ENCODE measurements at regions not wholly inside any gene's neighbourhood (a gene's known extent, or its start where the extent isn't known, plus 50 kb on each side); places are given as distances from the start of the nearest gene placed in this dataset.

DNA sequence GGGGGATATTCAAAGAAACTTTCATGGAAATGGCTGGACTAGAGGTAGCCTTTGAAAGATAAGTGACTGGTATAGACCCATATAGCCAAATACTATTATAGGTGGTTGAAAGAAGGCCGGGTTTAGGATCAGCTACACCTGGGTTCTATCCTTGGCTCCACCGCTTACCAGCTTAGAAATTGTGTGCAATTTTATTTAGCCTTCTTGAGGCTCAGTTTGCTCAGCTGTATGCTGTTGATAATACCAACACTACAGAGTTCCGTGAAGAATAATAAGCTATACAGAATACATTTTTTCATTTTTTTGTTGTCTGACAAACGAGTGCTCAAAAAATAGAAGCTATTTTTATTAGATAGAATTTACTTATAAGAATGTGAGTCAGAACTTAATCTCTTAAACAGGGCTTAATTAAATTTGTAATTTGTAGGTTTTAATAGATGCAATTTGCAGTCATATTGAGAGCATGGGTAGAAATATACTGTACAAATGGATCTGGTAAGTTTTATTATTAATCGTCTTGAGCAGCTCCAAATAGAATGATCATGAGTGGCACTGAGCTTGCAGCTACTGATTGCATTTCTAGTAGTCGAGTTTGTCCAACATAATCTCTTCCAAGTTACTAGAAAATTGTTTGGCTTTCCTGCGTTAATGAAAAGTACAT is 164.3 kb upstream of the PHYHIPL start:
- Histone ChIP-seq H3K4me3 (ENCODE audit: low read length in 2 of 2) (no peak overlapping the region), H2AK5ac (ENCODE audit: low read depth, low read length) (no peak overlapping the region), H3K27me3 (ENCODE audit: control insufficient read depth in 3 of 3, insufficient read depth in 3 of 3, low read depth in 1 of 3, low read length in 3 of 3) (no peaks in the 10 kb centered on the region), H4K91ac (ENCODE audit: low read depth, low read length, poor library complexity) (no peak overlapping the region), H3K4me2 (ENCODE audit: insufficient read depth, low read length, poor library complexity, severe bottlenecking) (no peak overlapping the region), H2BK15ac (ENCODE audit: low read length) (no peak overlapping the region), H3K23ac (ENCODE audit: low read depth, low read length, poor library complexity) (no peak overlapping the region), H3K79me1 (ENCODE audit: low read depth, low read length) (no peaks in the 10 kb centered on the region), H3K36me3 (replicated peaks in 1 of 2; ENCODE audit: control insufficient read depth in 2 of 2, insufficient read depth in 2 of 2, low read length in 2 of 2) (no peaks in the 10 kb centered on the region), H2AFZ (ENCODE audit: low read length) (no peak overlapping the region), H3K18ac (ENCODE audit: low read length) (no peak overlapping the region), H2BK120ac (ENCODE audit: low read depth, low read length) (no peak overlapping the region), H3K9me3 (replicated peaks in 1 of 2; ENCODE audit: control insufficient read depth in 2 of 2, insufficient read depth in 1 of 2, low read depth in 1 of 2, low read length in 2 of 2) (no peaks in the 10 kb centered on the region), H3K4ac (ENCODE audit: low read length) (no peak overlapping the region), H3K9ac (ENCODE audit: low read depth, low read length, poor library complexity) (no peak overlapping the region), H2BK5ac (ENCODE audit: low read length) (no peak overlapping the region), H4K8ac (ENCODE audit: low read depth, low read length) (no peak overlapping the region), H3K14ac (ENCODE audit: low read length) (no peak overlapping the region), H3K27ac (replicated peaks; ENCODE audit: low read length) (no peak overlapping the region), H3K4me1 (ENCODE audit: control insufficient read depth in 2 of 2, insufficient read depth in 1 of 2, low read depth in 1 of 2, low read length in 2 of 2) (peaks cover 0 to 3% of the 10 kb centered on the region in 2 donors), H2BK12ac (ENCODE audit: low read length) (no peak overlapping the region)
- WGBS, 2 donors (ENCODE audit: extremely low coverage in 2 of 2, insufficient read length in 2 of 2, insufficient replicate concordance in 1 of 2) = no CpG with 5 or more reads among the region's 7 CpGs
- DNase-seq (ENCODE audit: low spot score) = no peak

DNA sequence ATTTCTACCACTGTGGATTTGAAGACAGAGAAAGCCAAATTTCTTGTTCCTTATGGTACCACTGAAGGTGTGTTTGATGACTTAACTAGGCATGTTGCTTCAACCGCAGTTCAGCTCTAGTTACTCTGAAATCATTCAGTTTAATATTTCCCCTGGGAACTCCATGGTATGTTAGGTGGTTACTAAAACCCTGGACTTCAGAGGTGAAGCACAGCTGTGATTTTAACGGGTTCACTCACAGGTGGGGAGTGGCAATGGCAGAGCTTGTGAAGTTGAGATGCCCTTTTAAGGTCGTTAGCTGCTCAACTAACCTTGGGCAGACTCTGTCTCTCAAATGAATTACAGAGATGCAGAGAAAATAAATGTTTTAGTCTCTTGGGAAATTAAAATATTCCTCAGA is 163.6 kb upstream of the PHYHIPL start:
- H3K4me3 ChIP-seq (ENCODE audit: low read length in 2 of 2) = no peak overlapping the region
- DNase-seq (ENCODE audit: low spot score) = no peak
- H2BK12ac ChIP-seq (ENCODE audit: low read length) = no peak overlapping the region
- no peak overlapping the region for H3K9ac ChIP-seq (ENCODE audit: low read depth, low read length, poor library complexity)
- no peak overlapping the region for H2BK15ac ChIP-seq (ENCODE audit: low read length)
- no CpG with 5 or more reads among the region's 3 CpGs for WGBS, 2 donors (ENCODE audit: extremely low coverage in 2 of 2, insufficient read length in 2 of 2, insufficient replicate concordance in 1 of 2)
- H3K27me3 ChIP-seq (ENCODE audit: control insufficient read depth in 3 of 3, insufficient read depth in 3 of 3, low read depth in 1 of 3, low read length in 3 of 3) = no peaks in the 10 kb centered on the region
- H4K8ac ChIP-seq (ENCODE audit: low read depth, low read length) = no peak overlapping the region
- no peaks in the 10 kb centered on the region for H3K79me1 ChIP-seq (ENCODE audit: low read depth, low read length)
- H3K36me3 ChIP-seq (replicated peaks in 1 of 2; ENCODE audit: control insufficient read depth in 2 of 2, insufficient read depth in 2 of 2, low read length in 2 of 2) = no peaks in the 10 kb centered on the region
- no peak overlapping the region for H2BK120ac ChIP-seq (ENCODE audit: low read depth, low read length)
- H2AFZ ChIP-seq (ENCODE audit: low read length) = no peak overlapping the region
- no peak overlapping the region for H3K4me2 ChIP-seq (ENCODE audit: insufficient read depth, low read length, poor library complexity, severe bottlenecking)
- H3K14ac ChIP-seq (ENCODE audit: low read length) = no peak overlapping the region
- no peak overlapping the region for H2BK5ac ChIP-seq (ENCODE audit: low read length)
- H2AK5ac ChIP-seq (ENCODE audit: low read depth, low read length) = no peak overlapping the region
- H4K91ac ChIP-seq (ENCODE audit: low read depth, low read length, poor library complexity) = no peak overlapping the region
- no peak overlapping the region for H3K27ac ChIP-seq (replicated peaks; ENCODE audit: low read length)
- H3K18ac ChIP-seq (ENCODE audit: low read length) = no peak overlapping the region
- H3K4me1 ChIP-seq (ENCODE audit: control insufficient read depth in 2 of 2, insufficient read depth in 1 of 2, low read depth in 1 of 2, low read length in 2 of 2) = peaks cover 0 to 3% of the 10 kb centered on the region in 2 donors
- no peaks in the 10 kb centered on the region for H3K9me3 ChIP-seq (replicated peaks in 1 of 2; ENCODE audit: control insufficient read depth in 2 of 2, insufficient read depth in 1 of 2, low read depth in 1 of 2, low read length in 2 of 2)
- no peak overlapping the region for H3K4ac ChIP-seq (ENCODE audit: low read length)
- H3K23ac ChIP-seq (ENCODE audit: low read depth, low read length, poor library complexity) = no peak overlapping the region

DNA sequence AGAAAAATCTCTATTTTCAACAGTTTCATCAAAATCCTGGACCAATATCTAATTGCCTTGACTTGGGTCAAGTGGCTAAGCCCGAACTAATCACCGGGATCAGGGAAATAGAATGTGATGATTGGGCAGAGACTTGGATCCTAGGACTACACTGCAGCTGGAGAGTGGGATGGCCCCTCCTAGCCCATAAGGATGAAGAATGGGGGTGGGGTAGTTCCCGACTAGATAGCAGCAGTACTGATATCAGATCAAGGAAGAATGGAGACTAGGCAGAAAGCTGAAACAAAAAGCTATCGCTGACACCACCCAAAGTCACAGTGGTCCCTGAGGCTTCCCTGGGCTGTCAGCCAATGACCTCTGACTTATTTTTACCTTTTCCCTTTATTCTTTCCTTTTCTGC is 160.4 kb upstream of the PHYHIPL start:
- Histone ChIP-seq H3K18ac (ENCODE audit: low read length) (no peak overlapping the region), H3K4me3 (ENCODE audit: low read length in 2 of 2) (no peak overlapping the region), H3K27me3 (ENCODE audit: control insufficient read depth in 3 of 3, insufficient read depth in 3 of 3, low read depth in 1 of 3, low read length in 3 of 3) (no peaks in the 10 kb centered on the region), H2BK5ac (ENCODE audit: low read length) (no peak overlapping the region), H2BK120ac (ENCODE audit: low read depth, low read length) (no peak overlapping the region), H2BK15ac (ENCODE audit: low read length) (no peak overlapping the region), H2AFZ (ENCODE audit: low read length) (no peak overlapping the region), H3K36me3 (replicated peaks in 1 of 2; ENCODE audit: control insufficient read depth in 2 of 2, insufficient read depth in 2 of 2, low read length in 2 of 2) (no peaks in the 10 kb centered on the region), H3K4ac (ENCODE audit: low read length) (no peak overlapping the region), H3K23ac (ENCODE audit: low read depth, low read length, poor library complexity) (no peak overlapping the region), H4K8ac (ENCODE audit: low read depth, low read length) (no peak overlapping the region), H3K9ac (ENCODE audit: low read depth, low read length, poor library complexity) (no peak overlapping the region), H3K79me1 (ENCODE audit: low read depth, low read length) (no peaks in the 10 kb centered on the region), H2AK5ac (ENCODE audit: low read depth, low read length) (no peak overlapping the region), H3K27ac (replicated peaks; ENCODE audit: low read length) (no peak overlapping the region), H3K4me1 (ENCODE audit: control insufficient read depth in 2 of 2, insufficient read depth in 1 of 2, low read depth in 1 of 2, low read length in 2 of 2) (peaks cover 0 to 6% of the 10 kb centered on the region in 2 donors), H2BK12ac (ENCODE audit: low read length) (no peak overlapping the region), H3K4me2 (ENCODE audit: insufficient read depth, low read length, poor library complexity, severe bottlenecking) (no peak overlapping the region), H3K14ac (ENCODE audit: low read length) (no peak overlapping the region), H4K91ac (ENCODE audit: low read depth, low read length, poor library complexity) (no peak overlapping the region), H3K9me3 (replicated peaks in 1 of 2; ENCODE audit: control insufficient read depth in 2 of 2, insufficient read depth in 1 of 2, low read depth in 1 of 2, low read length in 2 of 2) (no peaks in the 10 kb centered on the region)
- DNase-seq (ENCODE audit: low spot score) = no peak
- WGBS, 2 donors (ENCODE audit: extremely low coverage in 2 of 2, insufficient read length in 2 of 2, insufficient replicate concordance in 1 of 2) = no CpG with 5 or more reads among the region's 4 CpGs

DNA sequence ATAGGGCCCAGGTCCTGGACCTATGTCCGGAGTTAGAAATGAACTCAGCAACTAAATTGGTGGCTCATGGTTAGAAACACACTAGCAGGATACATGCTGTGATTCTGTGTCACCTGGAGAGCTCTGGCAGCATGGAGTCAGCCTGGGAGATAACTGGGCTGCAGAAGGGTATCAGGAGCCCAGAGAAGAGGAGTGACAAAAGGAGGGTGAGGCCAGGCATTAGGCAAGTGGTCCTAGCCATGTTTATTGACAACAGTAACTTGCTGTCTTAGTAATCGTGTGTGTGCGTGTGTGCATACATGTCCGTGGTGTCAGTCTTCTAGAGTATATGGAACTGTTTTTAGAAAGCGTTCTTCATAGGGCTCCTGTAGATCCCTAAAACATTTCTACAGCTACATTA is 157.5 kb upstream of the PHYHIPL start:
- H3K9me3 ChIP-seq (replicated peaks in 1 of 2; ENCODE audit: control insufficient read depth in 2 of 2, insufficient read depth in 1 of 2, low read depth in 1 of 2, low read length in 2 of 2) = no peaks in the 10 kb centered on the region
- no peak for DNase-seq (ENCODE audit: low spot score)
- no peak overlapping the region for H3K4me2 ChIP-seq (ENCODE audit: insufficient read depth, low read length, poor library complexity, severe bottlenecking)
- peak overlapping the region; percentile 20 for H3K18ac ChIP-seq (ENCODE audit: low read length)
- no peak overlapping the region for H3K14ac ChIP-seq (ENCODE audit: low read length)
- H3K27ac ChIP-seq (replicated peaks; ENCODE audit: low read length) = no peak overlapping the region
- no peak overlapping the region for H3K4ac ChIP-seq (ENCODE audit: low read length)
- no peak overlapping the region for H2BK5ac ChIP-seq (ENCODE audit: low read length)
- H3K23ac ChIP-seq (ENCODE audit: low read depth, low read length, poor library complexity) = no peak overlapping the region
- no peak overlapping the region for H2AFZ ChIP-seq (ENCODE audit: low read length)
- H3K79me1 ChIP-seq (ENCODE audit: low read depth, low read length) = no peaks in the 10 kb centered on the region
- H2BK120ac ChIP-seq (ENCODE audit: low read depth, low read length) = no peak overlapping the region
- H3K4me3 ChIP-seq (ENCODE audit: low read length in 2 of 2) = no peak overlapping the region
- H3K9ac ChIP-seq (ENCODE audit: low read depth, low read length, poor library complexity) = no peak overlapping the region
- H3K36me3 ChIP-seq (replicated peaks in 1 of 2; ENCODE audit: control insufficient read depth in 2 of 2, insufficient read depth in 2 of 2, low read length in 2 of 2) = no peaks in the 10 kb centered on the region
- H2BK15ac ChIP-seq (ENCODE audit: low read length) = no peak overlapping the region
- H4K8ac ChIP-seq (ENCODE audit: low read depth, low read length) = peak overlapping the region; percentile 66
- no peak overlapping the region for H2BK12ac ChIP-seq (ENCODE audit: low read length)
- H3K4me1 ChIP-seq (ENCODE audit: control insufficient read depth in 2 of 2, insufficient read depth in 1 of 2, low read depth in 1 of 2, low read length in 2 of 2) = peaks cover 0 to 6% of the 10 kb centered on the region in 2 donors
- no peak overlapping the region for H4K91ac ChIP-seq (ENCODE audit: low read depth, low read length, poor library complexity)
- no CpG with 5 or more reads among the region's 5 CpGs for WGBS, 2 donors (ENCODE audit: extremely low coverage in 2 of 2, insufficient read length in 2 of 2, insufficient replicate concordance in 1 of 2)
- H2AK5ac ChIP-seq (ENCODE audit: low read depth, low read length) = no peak overlapping the region
- H3K27me3 ChIP-seq (ENCODE audit: control insufficient read depth in 3 of 3, insufficient read depth in 3 of 3, low read depth in 1 of 3, low read length in 3 of 3) = no peaks in the 10 kb centered on the region
